SK-N-SH (cell line): ENCODE measurements at regions not wholly inside any gene's neighbourhood (a gene's known extent, or its start where the extent isn't known, plus 50 kb on each side); places are given as distances from the start of the nearest gene placed in this dataset.

Experiments used
- CTCF ChIA-PET: fragments of 300-600, 350-600 bp; formaldehyde crosslinking; extraction: SDS; loops from one replicate; lab custom pipeline; 2021; lab: Yijun Ruan, JAX
- POLR2A ChIA-PET: fragments of 350-600 bp; sonication (Branson Sonifier 250); formaldehyde crosslinking; extraction: SDS; loops from one replicate; lab custom pipeline; 2020; ENCODE audit warnings: antibody characterized with exemption, inconsistent platforms; lab: Yijun Ruan, JAX
- DNase-seq: peaks from one replicate; pipeline ENCODE4 v3.0.0; 2012
- H2AFZ ChIP-seq: fragments of 200-600 bp; sonication (generic); 2 replicates; pipeline ENCODE4 v1.8.1; 2016; ENCODE audit warnings: antibody characterized with exemption, mild to moderate bottlenecking, low read depth
- H3F3A ChIP-seq: fragments of 200-600 bp; sonication (generic); replicated peaks from 2 replicates; pipeline ENCODE3; 2016; ENCODE audit warnings: antibody characterized with exemption, mild to moderate bottlenecking; ENCODE audit not compliant: insufficient read depth
- H3K27ac ChIP-seq, 2 experiments: fragments of 200-500 bp in 1 of 2; fragments of 200-600 bp in 1 of 2; sonication (Bioruptor generic) in 1 of 2; sonication (generic), shearing (Covaris generic) in 1 of 2; 2 replicates each; pipeline versions ENCODE4 v1.5.1 to v1.6.1; 2014 to 2016; ENCODE audit warnings: low read depth in 2 of 2, inconsistent platforms in 1 of 2, low read length in 1 of 2, mild to moderate bottlenecking in 1 of 2, mixed read lengths in 1 of 2
- H3K27me3 ChIP-seq: fragments of 200-600 bp; sonication (generic), shearing (Covaris generic); 2 replicates; pipeline ENCODE4 v1.6.1; 2016; ENCODE audit warnings: mixed run types; ENCODE audit not compliant: insufficient read depth
- H3K36me3 ChIP-seq, 2 experiments: fragments of 200-500 bp in 1 of 2; fragments of 200-600 bp in 1 of 2; sonication (Bioruptor generic) in 1 of 2; sonication (generic) in 1 of 2; replicated peaks in 1 of 2; 2 replicates each; pipeline versions ENCODE3 to v1.5.1; 2014 to 2016; ENCODE audit warnings: low read length in 1 of 2, mild to moderate bottlenecking in 1 of 2; ENCODE audit not compliant: insufficient read depth in 2 of 2, control insufficient read depth in 1 of 2
- H3K4me1 ChIP-seq, 2 experiments: fragments of 200-500 bp in 1 of 2; fragments of 200-600 bp in 1 of 2; sonication (Bioruptor generic) in 1 of 2; sonication (generic), shearing (Covaris generic) in 1 of 2; 2 replicates each; pipeline versions ENCODE4 v1.5.1 to v1.6.1; 2014 to 2016; ENCODE audit warnings: low read depth in 1 of 2, low read length in 1 of 2, mixed run types in 1 of 2; ENCODE audit not compliant: insufficient read depth in 2 of 2, control insufficient read depth in 1 of 2
- H3K4me2 ChIP-seq: fragments of 200-600 bp; sonication (generic), shearing (Covaris generic); 2 replicates; pipeline ENCODE4 v1.6.1; 2017; ENCODE audit warnings: mixed run types
- H3K4me3 ChIP-seq, 2 experiments: fragments of 200-500 bp in 1 of 2; fragments of 200-600 bp in 1 of 2; sonication (Bioruptor generic) in 1 of 2; sonication (generic), shearing (Covaris generic) in 1 of 2; 2 replicates each; pipeline versions ENCODE4 v1.5.1 to v1.8.1; 2014 to 2016; ENCODE audit warnings: low read depth in 2 of 2, inconsistent platforms in 1 of 2, low read length in 1 of 2, mild to moderate bottlenecking in 1 of 2, mixed read lengths in 1 of 2, moderate library complexity in 1 of 2
- H3K79me2 ChIP-seq: fragments of 200-600 bp; sonication (generic); 2 replicates; pipeline ENCODE4 v1.8.1; 2017; ENCODE audit warnings: mild to moderate bottlenecking; ENCODE audit not compliant: insufficient read depth
- H3K9ac ChIP-seq: fragments of 200-600 bp; sonication (generic); 2 replicates; pipeline ENCODE4 v1.6.1; 2017; ENCODE audit warnings: mixed run types
- H3K9me2 ChIP-seq: fragments of 200-600 bp; sonication (generic); 2 replicates; pipeline ENCODE4 v1.6.1; 2017; ENCODE audit warnings: mixed run types
- H3K9me3 ChIP-seq: fragments of 200-600 bp; sonication (generic); 2 replicates; pipeline ENCODE4 v1.6.1; 2017; ENCODE audit warnings: mixed run types, mild to moderate bottlenecking, moderate library complexity
- H4K20me1 ChIP-seq: fragments of 200-600 bp; sonication (generic); 2 replicates; pipeline ENCODE4 v1.6.1; 2017; ENCODE audit warnings: mild to moderate bottlenecking, mixed run types; ENCODE audit not compliant: insufficient read depth
- ELF1 ChIP-seq: IDR thresholded peaks from 2 replicates; pipeline ENCODE4 v1.4.0; 2012
- EP300 ChIP-seq, 2 experiments: IDR thresholded peaks; 2 replicates each; pipeline versions ENCODE4 v1.4.0 to v1.6.1; 2012; ENCODE audit warnings: borderline replicate concordance in 1 of 2, low read depth in 1 of 2, low read length in 1 of 2
- EZH2phosphoT487 ChIP-seq: fragments of 200-600 bp; sonication (generic); IDR thresholded peaks from 2 replicates; pipeline ENCODE4 v1.6.1; 2017; ENCODE audit warnings: low read depth, mixed run types, mild to moderate bottlenecking, antibody characterized with exemption, moderate library complexity, borderline replicate concordance
- IRF3 ChIP-seq: fragments of 150-350 bp; IDR thresholded peaks from 2 replicates; pipeline ENCODE4 v1.6.1; 2016; ENCODE audit warnings: mild to moderate bottlenecking, low read depth, low read length
- MAX ChIP-seq: IDR thresholded peaks from 2 replicates; pipeline ENCODE4 v1.4.0; 2012; ENCODE audit warnings: low read depth
- MXI1 ChIP-seq: IDR thresholded peaks from 2 replicates; pipeline ENCODE4 v1.6.1; 2012; ENCODE audit warnings: mild to moderate bottlenecking, low read depth, low read length, improper control_type of control experiment
- PBX3 ChIP-seq: IDR thresholded peaks from 2 replicates; pipeline ENCODE4; 2012
- REST ChIP-seq: IDR thresholded peaks from 2 replicates; pipeline ENCODE4 v1.6.1; 2012; ENCODE audit warnings: mild to moderate bottlenecking, low read depth, low read length, moderate library complexity
- RFX5 ChIP-seq: IDR thresholded peaks from 2 replicates; pipeline ENCODE4 v1.6.1; 2012; ENCODE audit warnings: mild to moderate bottlenecking, improper control_type of control experiment, low read length
- TAF1 ChIP-seq: IDR thresholded peaks from 2 replicates; pipeline ENCODE4 v1.6.1; 2012; ENCODE audit warnings: low read depth, mild to moderate bottlenecking, low read length, moderate library complexity, borderline replicate concordance
- TCF12 ChIP-seq: IDR thresholded peaks from 2 replicates; pipeline ENCODE4 v1.4.0; 2012
- USF1 ChIP-seq: IDR thresholded peaks from 2 replicates; pipeline ENCODE4 v1.4.0; 2012; ENCODE audit warnings: low read depth, borderline replicate concordance
- ZBTB33 ChIP-seq: IDR thresholded peaks from 2 replicates; pipeline ENCODE4 v1.4.0; 2012; ENCODE audit warnings: low read depth, borderline replicate concordance
- WGBS: methylation state at CpG from one replicate; pipeline ENCODE4 v1.1.6; 2017; ENCODE audit warnings: low lambda C conversion rate; 5-methylcytosine and 5-hydroxymethylcytosine counted together

- no peak for TF ChIP-seq REST
- no peak for TF ChIP-seq PBX3
- no peak for TF ChIP-seq USF1
- TF ChIP-seq RFX5: no peak
These were observed 833.6 kb downstream of the FLRT2 start (continued) for GRCh38 chr14:86363576-86363975.

GRCh38 chr14:86363047-86363446 is 833.1 kb downstream of the FLRT2 start:
- Histone ChIP-seq H3K4me2 (no peak overlapping the region), H3K27me3 (no peaks in the 10 kb centered on the region), H3K27ac (no peak overlapping the region), H3K79me2 (no peaks in the 10 kb centered on the region), H3K36me3 (no peaks in the 10 kb centered on the region), H3F3A (no peaks in the 10 kb centered on the region), H2AFZ (no peak overlapping the region), H3K9ac (no peak overlapping the region), H4K20me1 (no peaks in the 10 kb centered on the region), H3K4me1 (peaks cover 0 to 7% of the 10 kb centered on the region in 2 experiments; a peak in 1 of 4 replicates), H3K4me3 (no peak overlapping the region), H3K9me3 (no peaks in the 10 kb centered on the region), H3K9me2 (no peaks in the 10 kb centered on the region)
- ChIA-PET CTCF (no interaction called here), POLR2A (no interaction called here)
- TF ChIP-seq MXI1: no peak
- TF ChIP-seq RFX5: no peak
- TF ChIP-seq ELF1: no peak
- TF ChIP-seq EZH2phosphoT487: no peak
- TF ChIP-seq ZBTB33: no peak
- no peak for TF ChIP-seq EP300 (IDR thresholded peaks at IDR 0.05; ENCODE audit: borderline replicate concordance in 1 of 2, low read depth in 1 of 2, low read length in 1 of 2)
- TF ChIP-seq MAX: no peak
- TF ChIP-seq TCF12: no peak
- no peak for TF ChIP-seq TAF1
- TF ChIP-seq PBX3: no peak
- TF ChIP-seq IRF3: no peak
- DNase-seq: no peak
- WGBS: 11% methylated on average over 4 of the region's 4 CpGs
